Stimulated activated naive CD8-positive, alpha-beta T cell treated with anti-CD3 and anti-CD28 coated beads, Interleukin-15, Interleukin-2, amounts not matched to agents 100 ng/mL and 50 ng/mL, for 24 hours (primary cell): ENCODE measurements at regions not wholly inside any gene's neighbourhood (a gene's known extent, or its start where the extent isn't known, plus 50 kb on each side); places are given as distances from the start of the nearest gene placed in this dataset.

ENCODE experiments used
- H3K27ac Mint-ChIP-seq: one replicate; pipeline ENCODE4 v1.8.0; 2021; ENCODE audit warnings: mild to moderate bottlenecking, mixed read lengths
- H3K27me3 Mint-ChIP-seq: one replicate; pipeline ENCODE4 v1.8.0; 2021; ENCODE audit warnings: mixed read lengths
- H3K36me3 Mint-ChIP-seq: one replicate; pipeline ENCODE4 v1.8.0; 2021; ENCODE audit warnings: low read depth, mixed read lengths
- H3K4me1 Mint-ChIP-seq: one replicate; pipeline ENCODE4 v1.8.0; 2021; ENCODE audit warnings: low read depth, mixed read lengths
- H3K4me3 Mint-ChIP-seq: one replicate; pipeline ENCODE4 v1.8.0; 2021; ENCODE audit warnings: mild to moderate bottlenecking, mixed read lengths
- H3K9me3 Mint-ChIP-seq: one replicate; pipeline ENCODE4 v1.8.0; 2021; ENCODE audit warnings: mixed read lengths

- Mint-ChIP-seq H3K27ac (no peak overlapping the region), H3K4me3 (no peak overlapping the region), H3K36me3 (no peaks in the 10 kb centered on the region), H3K27me3 (peaks cover 12% of the 10 kb centered on the region), H3K4me1 (no peaks in the 10 kb centered on the region), H3K9me3 (no peaks in the 10 kb centered on the region)
Measured at GRCh38 chr5:133751846-133752245, 139.5 kb upstream of the FSTL4 start.

GRCh38 chr5:133751421-133751820 lies 139.1 kb upstream of the FSTL4 start:
- Mint-ChIP-seq H3K4me1 (no peaks in the 10 kb centered on the region), H3K36me3 (no peaks in the 10 kb centered on the region), H3K4me3 (no peak overlapping the region), H3K27me3 (peaks cover 12% of the 10 kb centered on the region), H3K9me3 (no peaks in the 10 kb centered on the region), H3K27ac (no peak overlapping the region)

- peaks cover 12% of the 10 kb centered on the region for H3K27me3 Mint-ChIP-seq
- no peak overlapping the region for H3K27ac Mint-ChIP-seq
- H3K36me3 Mint-ChIP-seq = no peaks in the 10 kb centered on the region
- H3K4me3 Mint-ChIP-seq = no peak overlapping the region
- H3K4me1 Mint-ChIP-seq = no peaks in the 10 kb centered on the region
- no peaks in the 10 kb centered on the region for H3K9me3 Mint-ChIP-seq
Measured at GRCh38 chr5:133750856-133751255, 138.5 kb upstream of the FSTL4 start.

GRCh38 chr5:133750356-133750755 lies 138.0 kb upstream of the FSTL4 start:
- Mint-ChIP-seq H3K4me3 (no peak overlapping the region), H3K36me3 (no peaks in the 10 kb centered on the region), H3K27me3 (peaks cover 7% of the 10 kb centered on the region), H3K9me3 (no peaks in the 10 kb centered on the region), H3K4me1 (no peaks in the 10 kb centered on the region), H3K27ac (no peak overlapping the region)

- no peak overlapping the region for H3K27ac Mint-ChIP-seq
- H3K4me1 Mint-ChIP-seq = no peaks in the 10 kb centered on the region
- no peaks in the 10 kb centered on the region for H3K27me3 Mint-ChIP-seq
- no peaks in the 10 kb centered on the region for H3K9me3 Mint-ChIP-seq
- no peak overlapping the region for H3K4me3 Mint-ChIP-seq
- no peaks in the 10 kb centered on the region for H3K36me3 Mint-ChIP-seq
Measured at GRCh38 chr5:133749331-133749985, 137.1 kb upstream of the FSTL4 start.

GRCh38 chr5:133746834-133747233 lies 134.5 kb upstream of the FSTL4 start:
- H3K27ac Mint-ChIP-seq = no peak overlapping the region
- H3K4me1 Mint-ChIP-seq = no peaks in the 10 kb centered on the region
- no peaks in the 10 kb centered on the region for H3K36me3 Mint-ChIP-seq
- peaks cover 4% of the 10 kb centered on the region for H3K27me3 Mint-ChIP-seq
- no peaks in the 10 kb centered on the region for H3K9me3 Mint-ChIP-seq
- no peak overlapping the region for H3K4me3 Mint-ChIP-seq

GRCh38 chr5:133744960-133745308 lies 132.6 kb upstream of the FSTL4 start:
- Mint-ChIP-seq H3K4me3 (no peak overlapping the region), H3K27me3 (peaks cover 4% of the 10 kb centered on the region), H3K27ac (no peak overlapping the region), H3K4me1 (no peaks in the 10 kb centered on the region), H3K9me3 (no peaks in the 10 kb centered on the region), H3K36me3 (no peaks in the 10 kb centered on the region)

GRCh38 chr5:133744051-133744959 lies 132.0 kb upstream of the FSTL4 start:
- H3K4me3 Mint-ChIP-seq = no peak overlapping the region
- no peaks in the 10 kb centered on the region for H3K36me3 Mint-ChIP-seq
- no peak overlapping the region for H3K27ac Mint-ChIP-seq
- no peaks in the 10 kb centered on the region for H3K9me3 Mint-ChIP-seq
- no peaks in the 10 kb centered on the region for H3K4me1 Mint-ChIP-seq
- peaks cover 4% of the 10 kb centered on the region for H3K27me3 Mint-ChIP-seq

- H3K4me1 Mint-ChIP-seq = no peaks in the 10 kb centered on the region
- H3K4me3 Mint-ChIP-seq = no peak overlapping the region
- H3K36me3 Mint-ChIP-seq = no peaks in the 10 kb centered on the region
- H3K9me3 Mint-ChIP-seq = no peaks in the 10 kb centered on the region
- peaks cover 4% of the 10 kb centered on the region for H3K27me3 Mint-ChIP-seq
- no peak overlapping the region for H3K27ac Mint-ChIP-seq
Measured at GRCh38 chr5:133742431-133742988, 130.2 kb upstream of the FSTL4 start.

- Mint-ChIP-seq H3K27ac (no peak overlapping the region), H3K36me3 (no peaks in the 10 kb centered on the region), H3K4me3 (no peak overlapping the region)
Measured at GRCh38 chr5:133741818-133742355, 129.5 kb upstream of the FSTL4 start.

GRCh38 chr5:133741396-133741795 lies 129.1 kb upstream of the FSTL4 start:
- Mint-ChIP-seq H3K4me1 (no peaks in the 10 kb centered on the region), H3K27ac (no peak overlapping the region), H3K36me3 (no peaks in the 10 kb centered on the region), H3K27me3 (peaks cover 4% of the 10 kb centered on the region), H3K9me3 (no peaks in the 10 kb centered on the region), H3K4me3 (no peak overlapping the region)

More at GRCh38 chr5:133741818-133742355, 129.5 kb upstream of the FSTL4 start:
- H3K27me3 Mint-ChIP-seq = peaks cover 4% of the 10 kb centered on the region
- H3K9me3 Mint-ChIP-seq = no peaks in the 10 kb centered on the region
- no peaks in the 10 kb centered on the region for H3K4me1 Mint-ChIP-seq

- H3K36me3 Mint-ChIP-seq = no peaks in the 10 kb centered on the region
- no peaks in the 10 kb centered on the region for H3K9me3 Mint-ChIP-seq
- no peak overlapping the region for H3K27ac Mint-ChIP-seq
- H3K4me3 Mint-ChIP-seq = no peak overlapping the region
- peaks cover 4% of the 10 kb centered on the region for H3K27me3 Mint-ChIP-seq
- no peaks in the 10 kb centered on the region for H3K4me1 Mint-ChIP-seq
Measured at GRCh38 chr5:133739181-133739780, 126.9 kb upstream of the FSTL4 start.

- no peak overlapping the region for H3K27ac Mint-ChIP-seq
- no peaks in the 10 kb centered on the region for H3K9me3 Mint-ChIP-seq
- no peaks in the 10 kb centered on the region for H3K4me1 Mint-ChIP-seq
- H3K27me3 Mint-ChIP-seq = peaks cover 2% of the 10 kb centered on the region
- H3K36me3 Mint-ChIP-seq = no peaks in the 10 kb centered on the region
- no peak overlapping the region for H3K4me3 Mint-ChIP-seq
Measured at GRCh38 chr5:133738271-133738670, 125.9 kb upstream of the FSTL4 start.

- no peaks in the 10 kb centered on the region for H3K4me1 Mint-ChIP-seq
- no peak overlapping the region for H3K4me3 Mint-ChIP-seq
- no peaks in the 10 kb centered on the region for H3K9me3 Mint-ChIP-seq
- no peaks in the 10 kb centered on the region for H3K36me3 Mint-ChIP-seq
- no peaks in the 10 kb centered on the region for H3K27me3 Mint-ChIP-seq
- no peak overlapping the region for H3K27ac Mint-ChIP-seq
Measured at GRCh38 chr5:133736512-133736911, 124.2 kb upstream of the FSTL4 start.

GRCh38 chr5:133735346-133735745 lies 123.0 kb upstream of the FSTL4 start:
- H3K27me3 Mint-ChIP-seq = no peaks in the 10 kb centered on the region
- H3K4me3 Mint-ChIP-seq = no peak overlapping the region
- no peaks in the 10 kb centered on the region for H3K9me3 Mint-ChIP-seq
- no peaks in the 10 kb centered on the region for H3K36me3 Mint-ChIP-seq
- no peak overlapping the region for H3K27ac Mint-ChIP-seq
- H3K4me1 Mint-ChIP-seq = no peaks in the 10 kb centered on the region
